K562 (cell line): ENCODE measurements at regions not wholly inside any gene's neighbourhood (a gene's known extent, or its start where the extent isn't known, plus 50 kb on each side); places are given as distances from the start of the nearest gene placed in this dataset.

Experiments used
- ATAC-seq: fragments of 200-7000 bp; cut with Tn5 transposase; 3 replicates; pipeline ENCODE4 v1.9.1; 2020; ENCODE audit warnings: moderate library complexity
- BruUV-seq: library from RNA; stranded (reverse); fragments of 400-500 nt; replicated peaks from 2 replicates; lab custom pipeline; 2021; lab: Mats Ljungman, UMichigan
- CTCF ChIA-PET: fragments of 300-600 bp; formaldehyde crosslinking; extraction: SDS; loops from one replicate; lab custom pipeline; 2021; ENCODE audit warnings: low intra/inter-chr PET ratio; lab: Yijun Ruan, JAX
- POLR2A ChIA-PET: fragments of 300-600, 350-650 bp; sonication (Branson Sonifier 250); formaldehyde crosslinking; extraction: SDS; loops from one replicate; lab custom pipeline; 2021; ENCODE audit warnings: antibody characterized with exemption, inconsistent platforms; lab: Yijun Ruan, JAX
- DNase-seq, 4 experiments: peaks; one replicate each; pipeline versions ENCODE4 v3.0.0 to v3.0.0-alpha.2; 2011 to 2018; ENCODE audit warnings: low spot score in 3 of 4, mixed read lengths in 3 of 4; ENCODE audit errors: extremely low read depth in 1 of 4
- FAIRE-seq: peaks from 2 replicates; lab custom pipeline; 2011; peaks lifted over from hg19 to GRCh38; lab: Jason Lieb, UNC
- H2AFZ ChIP-seq: 2 replicates; pipeline ENCODE4 v1.6.0; 2011; ENCODE audit warnings: low read depth, low read length, control low read depth, inconsistent platforms
- H3K27ac ChIP-seq: fragments of 200-600 bp; 3 replicates; pipeline ENCODE4 v1.8.0; 2011; ENCODE audit warnings: low read depth, mild to moderate bottlenecking, control low read depth, inconsistent platforms, low read length, moderate library complexity, mixed read lengths; ENCODE audit errors: extremely low read depth
- H3K27me3 ChIP-seq, 2 experiments: fragments of 300-600 bp in 1 of 2; 2 replicates in 1 of 2; 3 replicates in 1 of 2; pipeline versions ENCODE4 v1.6.0 to v1.8.0; 2011; ENCODE audit warnings: inconsistent platforms in 2 of 2, low read length in 2 of 2, mild to moderate bottlenecking in 1 of 2, mixed read lengths in 1 of 2, moderate library complexity in 1 of 2; ENCODE audit not compliant: control insufficient read depth in 2 of 2, insufficient read depth in 2 of 2
- H3K36me3 ChIP-seq: fragments of 300-600 bp; 3 replicates; pipeline ENCODE4 v1.8.0; 2011; ENCODE audit warnings: mild to moderate bottlenecking, low read length, inconsistent platforms; ENCODE audit not compliant: control insufficient read depth, insufficient read depth
- H3K4me1 ChIP-seq, 2 experiments: fragments of 200-600 bp in 1 of 2; replicated peaks in 1 of 2; 2 replicates in 1 of 2; 3 replicates in 1 of 2; pipeline versions ENCODE4 v1.5.1 to v1.8.0; 2011; ENCODE audit warnings: inconsistent platforms in 2 of 2, low read length in 2 of 2, mild to moderate bottlenecking in 1 of 2, mixed read lengths in 1 of 2, moderate library complexity in 1 of 2; ENCODE audit not compliant: control insufficient read depth in 2 of 2, insufficient read depth in 2 of 2
- H3K4me2 ChIP-seq: 2 replicates; pipeline ENCODE4 v1.6.1; 2011; ENCODE audit warnings: low read length, control low read depth, inconsistent platforms, mixed read lengths; ENCODE audit not compliant: insufficient read depth
- H3K4me3 ChIP-seq: fragments of 200-600 bp; sonication (generic), shearing (Covaris generic); 2 replicates; pipeline ENCODE4 v1.5.1; 2016; ENCODE audit warnings: control low read depth, inconsistent platforms
- H3K79me2 ChIP-seq: fragments of 200-600 bp; 3 replicates; pipeline ENCODE4 v1.8.0; 2011; ENCODE audit warnings: low read length, inconsistent platforms; ENCODE audit not compliant: control insufficient read depth, insufficient read depth
- H3K9ac ChIP-seq, 2 experiments: 2 replicates each; pipeline versions ENCODE4 v1.6.0 to v1.6.1; 2011; ENCODE audit warnings: low read depth in 2 of 2, low read length in 2 of 2, control low read depth in 1 of 2, inconsistent platforms in 1 of 2, mild to moderate bottlenecking in 1 of 2, mixed read lengths in 1 of 2; ENCODE audit not compliant: insufficient read depth in 1 of 2
- H3K9me1 ChIP-seq: one replicate; pipeline ENCODE4 v1.6.0; 2011; ENCODE audit warnings: inconsistent platforms, mild to moderate bottlenecking, low read length, moderate library complexity; ENCODE audit not compliant: control insufficient read depth, insufficient read depth
- H3K9me3 ChIP-seq: replicated peaks from 2 replicates; pipeline ENCODE4 v1.5.1; 2011; ENCODE audit warnings: low read depth, low read length, inconsistent platforms; ENCODE audit not compliant: control insufficient read depth, insufficient read depth
- H4K20me1 ChIP-seq: replicated peaks from 2 replicates; pipeline ENCODE4 v1.6.1; 2011; ENCODE audit warnings: low read length, inconsistent platforms, mixed read lengths; ENCODE audit not compliant: control insufficient read depth, insufficient read depth
- CREBBP ChIP-seq: IDR thresholded peaks from one replicate; pipeline ENCODE4 v1.6.1; 2012; ENCODE audit warnings: low read depth, mild to moderate bottlenecking, control low read depth, inconsistent platforms, low read length
- CXXC5 ChIP-seq: fragments of 250-450 bp; sonication (Bioruptor Pico); IDR thresholded peaks from 2 replicates; pipeline ENCODE4 v1.8.0; 2022; ENCODE audit warnings: inconsistent platforms, mild to moderate bottlenecking, moderate library complexity
- EGR1 ChIP-seq: fragments of 450-650 bp; conservative IDR thresholded peaks from 2 replicates; pipeline ENCODE4 v1.6.1; 2017; ENCODE audit warnings: mild to moderate bottlenecking
- GTF2F1 ChIP-seq: IDR thresholded peaks from 2 replicates; pipeline ENCODE4 v1.6.1; 2011; ENCODE audit warnings: low read depth, low read length, improper control_type of control experiment
- KLF13 ChIP-seq: fragments of 450-650 bp; IDR thresholded peaks from 2 replicates; pipeline ENCODE4 v1.6.1; 2016; ENCODE audit warnings: missing genetic modification characterization, low read depth, mild to moderate bottlenecking, missing compliant biosample characterization, moderate library complexity, borderline replicate concordance
- NFE2L1 ChIP-seq: fragments of 450-650 bp; IDR thresholded peaks from 2 replicates; pipeline ENCODE4 v1.6.1; 2016; ENCODE audit warnings: missing genetic modification characterization, low read depth, mild to moderate bottlenecking, missing compliant biosample characterization, moderate library complexity, borderline replicate concordance
- RBBP5 ChIP-seq: fragments of 200-600 bp; sonication (generic); IDR thresholded peaks from 2 replicates; pipeline ENCODE4 v1.6.1; 2012; ENCODE audit warnings: borderline replicate concordance, mild to moderate bottlenecking, low read length, control low read depth, inconsistent platforms; ENCODE audit not compliant: insufficient read depth, poor library complexity, severe bottlenecking
- RFX1 ChIP-seq: fragments of 450-650 bp; IDR thresholded peaks from 2 replicates; pipeline ENCODE4 v1.6.1; 2016; ENCODE audit warnings: mild to moderate bottlenecking, moderate library complexity
- ZBTB26 ChIP-seq: fragments of 450-650 bp; formaldehyde crosslinking; IDR thresholded peaks from 2 replicates; pipeline ENCODE4 v1.4.0; 2022; ENCODE audit warnings: missing genetic modification characterization
- ZFP36 ChIP-seq: fragments of 150-350 bp; IDR thresholded peaks from 2 replicates; pipeline ENCODE4 v1.6.1; 2018; ENCODE audit warnings: low read length, low read depth; ENCODE audit not compliant: partially characterized antibody
- WGBS: fragments of 100-300 bp; shearing (Covaris generic); methylation state at CpG from one replicate; pipeline ENCODE4 v1.1.6; 2016; ENCODE audit warnings: low coverage, mixed read lengths; ENCODE audit not compliant: insufficient coverage; ENCODE audit errors: missing lambda C conversion rate; 5-methylcytosine and 5-hydroxymethylcytosine counted together
- in situ Hi-C: fragments of 300-500 bp; cut with MboI; formaldehyde crosslinking; loops from 4 replicates; pipeline ENCODE4 v1.15.0; 2018; ENCODE audit warnings: inconsistent platforms, mixed read lengths
- intact Hi-C: fragments of 100-400 bp; cut with micrococcal nuclease; formaldehyde crosslinking; loops from 2 replicates; pipeline ENCODE4 v1.14.2; 2022

- Histone ChIP-seq H3K4me2 (no peak overlapping the region), H3K79me2 (no peaks in the 10 kb centered on the region), H3K9ac (no peak overlapping the region), H3K27me3 (no peaks in the 10 kb centered on the region), H3K4me3 (no peak overlapping the region), H3K9me3 (no peaks in the 10 kb centered on the region), H3K4me1 (no peaks in the 10 kb centered on the region), H3K36me3 (no peaks in the 10 kb centered on the region), H4K20me1 (no peaks in the 10 kb centered on the region), H3K9me1 (no peaks in the 10 kb centered on the region), H3K27ac (no peak overlapping the region), H2AFZ (no peak overlapping the region)
- FAIRE-seq: no peak
- no TSS peak for BruUV-seq
- POLR2A ChIA-PET: no interaction called here
- CTCF ChIA-PET: no interaction called here
- 1% methylated on average over 7 of the region's 7 CpGs for WGBS
- no peak for DNase-seq
- no peak for ATAC-seq
- intact Hi-C loops (no loop called here), in situ Hi-C loops (no loop called here)
- no peak for TF ChIP-seq CREBBP
- TF ChIP-seq NFE2L1 (tag): no peak
- no peak for TF ChIP-seq ZBTB26 (CRISPR knock-in tag)
Measured at GRCh38 chr2:6562771-6563170, 302.9 kb downstream of the CMPK2 start.

- intact Hi-C loops: no loop called here
- FAIRE-seq: no peak
Measured at GRCh38 chr2:6564326-6564725, 301.4 kb downstream of the CMPK2 start.

More at GRCh38 chr2:6564326-6564725, 301.4 kb downstream of the CMPK2 start:
- Histone ChIP-seq H3K79me2 (no peaks in the 10 kb centered on the region), H3K27ac (no peak overlapping the region), H2AFZ (no peak overlapping the region), H3K27me3 (no peaks in the 10 kb centered on the region), H3K9me1 (no peaks in the 10 kb centered on the region), H3K36me3 (no peaks in the 10 kb centered on the region), H3K9ac (no peak overlapping the region), H4K20me1 (no peaks in the 10 kb centered on the region), H3K4me2 (no peak overlapping the region), H3K4me3 (no peak overlapping the region), H3K9me3 (no peaks in the 10 kb centered on the region), H3K4me1 (no peaks in the 10 kb centered on the region)
- ChIA-PET CTCF (no interaction called here), POLR2A (no interaction called here)
- DNase-seq: no peak
- TF ChIP-seq CXXC5 (CRISPR knock-in tag): no peak
- TF ChIP-seq ZFP36: no peak
- TF ChIP-seq RBBP5: no peak
- no peak for TF ChIP-seq GTF2F1
- no peak for TF ChIP-seq EGR1
- TF ChIP-seq KLF13 (tag): no peak
- no peak for TF ChIP-seq RFX1
- WGBS: 0% methylated on average over 1 of the region's 1 CpG
- no TSS peak for BruUV-seq
- no peak for ATAC-seq
- in situ Hi-C loops: no loop called here
